CD8-positive, alpha-beta memory T cell (primary cell): ENCODE measurements at regions not wholly inside any gene's neighbourhood (a gene's known extent, or its start where the extent isn't known, plus 50 kb on each side); places are given as distances from the start of the nearest gene placed in this dataset.

Experiments
- CTCF ChIA-PET: fragments of 350-600 bp; sonication (Branson Sonifier 250); formaldehyde crosslinking; loops from one replicate; lab custom pipeline; 2021; ENCODE audit warnings: antibody characterized with exemption; lab: Charles Lee
- POLR2A ChIA-PET: fragments of 350-600 bp; sonication (Branson Sonifier 250); formaldehyde crosslinking; loops from one replicate; lab custom pipeline; 2021; ENCODE audit warnings: antibody characterized with exemption; lab: Charles Lee
- DNase-seq, 5 donors: peaks; one replicate each; pipeline versions ENCODE4 v3.0.0 to v3.0.0-alpha.2; 2020 to 2022; ENCODE audit warnings: mixed read lengths in 1 of 5
- H3K27ac ChIP-seq: one replicate; pipeline ENCODE4 v1.7.0; 2013; ENCODE audit warnings: low read depth, mild to moderate bottlenecking, low read length, moderate library complexity
- H3K27me3 ChIP-seq: 2 replicates; pipeline ENCODE4 v1.7.0; 2013; ENCODE audit warnings: low read length, mild to moderate bottlenecking; ENCODE audit not compliant: insufficient read depth, poor library complexity, severe bottlenecking
- H3K36me3 ChIP-seq: 2 replicates; pipeline ENCODE4 v1.7.0; 2013; ENCODE audit warnings: mild to moderate bottlenecking, low read length, moderate library complexity; ENCODE audit not compliant: insufficient read depth
- H3K4me1 ChIP-seq: 2 replicates; pipeline ENCODE4 v1.7.0; 2013; ENCODE audit warnings: mild to moderate bottlenecking, low read length, moderate library complexity; ENCODE audit not compliant: insufficient read depth
- H3K4me3 ChIP-seq: 2 replicates; pipeline ENCODE4 v1.7.0; 2013; ENCODE audit warnings: mild to moderate bottlenecking, low read length
- H3K9me3 ChIP-seq: 2 replicates; pipeline ENCODE4 v1.7.0; 2013; ENCODE audit warnings: mild to moderate bottlenecking, low read length
- H3K27ac Mint-ChIP-seq, 8 donors: one replicate each; pipeline ENCODE4 v1.8.0; 2020 to 2021; ENCODE audit warnings: mixed read lengths in 8 of 8, mild to moderate bottlenecking in 6 of 8, inconsistent platforms in 3 of 8, moderate library complexity in 3 of 8
- H3K27me3 Mint-ChIP-seq, 2 donors: one replicate each; pipeline ENCODE4 v1.8.0; 2020 to 2021; ENCODE audit warnings: mixed read lengths in 2 of 2, mild to moderate bottlenecking in 1 of 2, moderate library complexity in 1 of 2
- H3K36me3 Mint-ChIP-seq, 3 donors: one replicate each; pipeline ENCODE4 v1.8.0; 2020 to 2021; ENCODE audit warnings: mixed read lengths in 3 of 3, inconsistent platforms in 1 of 3, mild to moderate bottlenecking in 1 of 3
- H3K4me1 Mint-ChIP-seq, 3 donors: one replicate each; pipeline ENCODE4 v1.8.0; 2020 to 2021; ENCODE audit warnings: mixed read lengths in 3 of 3, inconsistent platforms in 1 of 3, mild to moderate bottlenecking in 1 of 3
- H3K4me3 Mint-ChIP-seq, 7 donors: one replicate each; pipeline ENCODE4 v1.8.0; 2020 to 2021; ENCODE audit warnings: mixed read lengths in 7 of 7, mild to moderate bottlenecking in 6 of 7, moderate library complexity in 4 of 7, inconsistent platforms in 2 of 7
- H3K9me3 Mint-ChIP-seq, 5 donors: one replicate each; pipeline ENCODE4 v1.8.0; 2020 to 2022; ENCODE audit warnings: mixed read lengths in 5 of 5, mild to moderate bottlenecking in 3 of 5, moderate library complexity in 2 of 5, inconsistent platforms in 1 of 5

DNA sequence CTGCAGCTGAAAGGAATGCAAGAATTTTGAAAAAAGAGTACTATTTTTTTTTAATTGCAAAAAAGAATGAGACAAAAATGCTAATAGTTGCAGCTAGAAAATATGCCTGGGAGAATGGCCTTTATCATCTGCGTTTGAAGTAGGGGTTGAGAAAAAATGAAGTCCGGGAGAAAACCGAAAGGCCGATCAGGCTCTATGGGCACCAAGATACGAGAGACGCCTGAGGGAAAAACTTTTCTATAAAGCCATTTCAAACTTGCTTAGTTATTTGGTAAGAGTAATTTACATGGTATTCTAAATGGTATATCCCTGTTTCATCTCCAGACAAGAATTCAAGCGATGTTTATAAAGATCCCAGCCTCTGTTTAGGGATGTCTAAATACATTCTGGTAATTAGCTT, 99.3 kb upstream of the EFNA5 start:
- Mint-ChIP-seq H3K36me3 (no peaks in the 10 kb centered on the region), H3K27ac (no peak overlapping the region), H3K9me3 (no peaks in the 10 kb centered on the region), H3K4me1 (no peaks in the 10 kb centered on the region), H3K4me3 (no peak overlapping the region), H3K27me3 (peaks cover 9 to 22% of the 10 kb centered on the region in 2 donors)
- H3K36me3 ChIP-seq = no peaks in the 10 kb centered on the region
- H3K4me1 ChIP-seq = no peaks in the 10 kb centered on the region
- H3K27ac ChIP-seq = no peak overlapping the region
- ChIA-PET POLR2A (no interaction called here), CTCF (no interaction called here)
- H3K4me3 ChIP-seq = no peak overlapping the region
- H3K9me3 ChIP-seq = no peaks in the 10 kb centered on the region
- no peaks in the 10 kb centered on the region for H3K27me3 ChIP-seq
- no peak for DNase-seq

- CTCF ChIA-PET = no interaction called here
Measured at GRCh38 chr5:107769519-107769918, 98.8 kb upstream of the EFNA5 start.

DNA sequence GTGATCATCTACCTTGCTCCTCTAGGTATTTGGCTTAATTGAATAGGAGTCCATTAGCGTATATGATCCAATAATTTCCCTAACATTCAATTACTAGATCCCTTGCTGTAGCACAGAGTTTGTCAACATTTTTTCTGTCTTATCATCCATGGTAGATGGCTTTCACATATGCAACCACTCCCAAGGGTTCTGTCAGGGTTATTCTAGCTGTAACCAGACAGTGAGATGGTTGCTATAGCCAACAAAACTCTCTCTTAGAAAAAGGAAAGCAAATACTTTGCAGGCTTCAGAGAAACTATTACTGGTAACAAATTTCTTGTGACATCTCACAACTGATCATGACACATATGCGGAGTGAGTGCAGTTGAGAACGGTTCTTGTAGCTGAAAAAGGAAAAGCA, 96.2 kb upstream of the EFNA5 start:
- no peaks in the 10 kb centered on the region for H3K27me3 ChIP-seq
- Mint-ChIP-seq H3K27ac (no peak overlapping the region), H3K27me3 (peaks cover 9 to 13% of the 10 kb centered on the region in 2 donors), H3K4me1 (no peaks in the 10 kb centered on the region), H3K4me3 (no peak overlapping the region), H3K9me3 (no peaks in the 10 kb centered on the region), H3K36me3 (no peaks in the 10 kb centered on the region)
- CTCF ChIA-PET = no interaction called here
- H3K4me1 ChIP-seq = no peaks in the 10 kb centered on the region
- POLR2A ChIA-PET = no interaction called here
- no peak overlapping the region for H3K4me3 ChIP-seq
- no peak overlapping the region for H3K27ac ChIP-seq
- no peaks in the 10 kb centered on the region for H3K9me3 ChIP-seq
- H3K36me3 ChIP-seq = no peaks in the 10 kb centered on the region
- no peak for DNase-seq

More at GRCh38 chr5:107769519-107769918, 98.8 kb upstream of the EFNA5 start:
- Mint-ChIP-seq H3K4me3 (no peak overlapping the region), H3K36me3 (no peaks in the 10 kb centered on the region), H3K4me1 (no peaks in the 10 kb centered on the region), H3K27ac (no peak overlapping the region), H3K27me3 (peaks cover 9 to 22% of the 10 kb centered on the region in 2 donors), H3K9me3 (no peaks in the 10 kb centered on the region)
- H3K4me3 ChIP-seq = no peak overlapping the region
- DNase-seq = no peak
- POLR2A ChIA-PET = no interaction called here
- no peaks in the 10 kb centered on the region for H3K27me3 ChIP-seq
- H3K36me3 ChIP-seq = no peaks in the 10 kb centered on the region
- H3K4me1 ChIP-seq = no peaks in the 10 kb centered on the region
- no peaks in the 10 kb centered on the region for H3K9me3 ChIP-seq
- H3K27ac ChIP-seq = no peak overlapping the region

DNA sequence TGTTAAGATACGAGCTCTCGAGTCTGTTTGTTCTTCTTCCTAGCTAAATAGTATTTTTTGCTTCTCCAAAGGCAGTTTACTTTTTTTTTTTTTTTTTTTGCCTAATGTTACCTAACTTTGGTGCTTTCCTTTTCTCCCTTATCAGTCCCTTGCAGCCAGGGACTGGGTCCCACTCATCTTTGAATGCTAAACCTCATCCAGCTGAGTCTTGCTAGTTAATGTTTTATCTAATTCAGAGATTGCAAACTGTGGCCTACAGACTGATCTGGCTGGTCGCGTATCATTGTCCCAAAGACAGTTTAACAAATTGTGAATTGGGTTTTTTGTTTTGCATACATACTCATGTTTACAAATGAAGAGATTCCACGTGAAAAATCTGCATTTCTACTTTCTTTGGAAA, 95.7 kb upstream of the EFNA5 start:
- H3K4me3 Mint-ChIP-seq = no peak overlapping the region
- no peak for DNase-seq
- ChIA-PET CTCF (interaction anchor here (0.7 kb wide), 1 partner anchor 126 kb away, joined by 3 read pairs; no protein-coding TSS in a partner anchor), POLR2A (no interaction called here)
- H3K4me3 ChIP-seq = no peak overlapping the region
- no peak overlapping the region for H3K27ac ChIP-seq
- no peak overlapping the region for H3K27ac Mint-ChIP-seq
- no peaks in the 10 kb centered on the region for H3K9me3 Mint-ChIP-seq
- no peaks in the 10 kb centered on the region for H3K36me3 Mint-ChIP-seq
- H3K36me3 ChIP-seq = no peaks in the 10 kb centered on the region
- no peaks in the 10 kb centered on the region for H3K9me3 ChIP-seq
- no peaks in the 10 kb centered on the region for H3K4me1 Mint-ChIP-seq
- H3K27me3 Mint-ChIP-seq = peaks cover 9 to 11% of the 10 kb centered on the region in 2 donors
- H3K4me1 ChIP-seq = no peaks in the 10 kb centered on the region
- no peaks in the 10 kb centered on the region for H3K27me3 ChIP-seq

DNA sequence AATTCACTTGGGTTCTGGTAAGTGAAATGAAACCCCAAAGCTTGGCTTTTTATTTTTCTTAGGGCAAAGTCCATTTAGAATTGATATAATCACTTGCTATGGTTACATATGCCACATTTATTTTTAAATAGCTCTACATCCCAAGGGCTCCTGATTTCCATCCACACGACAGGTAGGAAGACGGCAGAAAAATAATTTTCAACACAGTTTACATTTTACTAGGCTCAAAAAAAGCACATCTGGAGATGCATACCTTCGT, 95.0 kb upstream of the EFNA5 start:
- Mint-ChIP-seq H3K9me3 (no peaks in the 10 kb centered on the region), H3K27ac (no peak overlapping the region), H3K4me1 (no peaks in the 10 kb centered on the region), H3K36me3 (no peaks in the 10 kb centered on the region), H3K27me3 (peaks cover 8 to 10% of the 10 kb centered on the region in 2 donors), H3K4me3 (no peak overlapping the region)
- no peak for DNase-seq
- ChIA-PET CTCF (interaction anchor here (0.7 kb wide), 1 partner anchor 125 kb away, joined by 3 read pairs; no protein-coding TSS in a partner anchor), POLR2A (no interaction called here)
- H3K9me3 ChIP-seq = no peaks in the 10 kb centered on the region
- H3K4me3 ChIP-seq = no peak overlapping the region
- H3K4me1 ChIP-seq = no peaks in the 10 kb centered on the region
- no peak overlapping the region for H3K27ac ChIP-seq
- no peaks in the 10 kb centered on the region for H3K27me3 ChIP-seq
- H3K36me3 ChIP-seq = no peaks in the 10 kb centered on the region

DNA sequence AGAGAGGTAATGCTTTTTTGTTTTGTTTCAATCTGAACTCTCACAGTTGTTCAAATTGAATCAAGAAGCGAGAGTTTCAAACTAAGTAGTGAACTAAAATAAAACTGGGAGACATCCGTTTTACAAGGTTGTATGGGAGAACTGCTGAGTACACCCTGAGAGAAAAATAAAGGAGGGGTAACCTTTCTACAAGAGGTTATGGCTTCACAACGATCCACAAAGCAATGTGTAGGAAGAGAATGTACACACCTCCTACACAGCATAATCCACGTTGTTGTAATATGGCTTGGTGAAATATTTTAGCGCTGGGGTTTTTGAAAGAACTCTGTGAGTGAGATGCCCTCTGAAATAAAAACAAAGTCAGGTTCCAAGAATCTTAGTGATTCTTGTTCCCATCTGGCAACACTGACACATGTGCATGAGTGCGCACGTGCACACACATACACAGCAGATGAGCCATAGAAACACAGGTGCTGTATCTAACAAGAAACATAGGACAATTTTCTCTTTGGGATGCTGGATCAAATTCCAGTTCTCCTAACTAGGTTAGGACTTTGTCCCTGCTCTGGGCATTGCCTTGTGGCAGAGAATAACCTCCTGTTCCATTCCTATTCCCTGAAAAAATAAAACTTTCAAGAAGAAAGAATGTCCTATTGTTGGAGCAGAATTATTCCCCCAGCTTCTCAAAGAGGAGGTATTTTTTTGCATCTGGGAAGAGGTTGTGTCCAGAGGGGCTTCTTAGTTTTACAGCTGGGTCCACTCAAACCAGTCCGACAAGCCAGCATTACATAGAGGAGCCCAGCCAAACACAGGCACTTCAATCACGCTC, 94.5 kb upstream of the EFNA5 start:
- no peak for DNase-seq
- no peaks in the 10 kb centered on the region for H3K4me1 Mint-ChIP-seq
- ChIA-PET CTCF (no interaction called here), POLR2A (no interaction called here)
- H3K36me3 ChIP-seq = no peaks in the 10 kb centered on the region
- no peaks in the 10 kb centered on the region for H3K9me3 ChIP-seq
- no peaks in the 10 kb centered on the region for H3K36me3 Mint-ChIP-seq
- no peak overlapping the region for H3K27ac Mint-ChIP-seq
- no peak overlapping the region for H3K4me3 ChIP-seq
- H3K9me3 Mint-ChIP-seq = no peaks in the 10 kb centered on the region
- H3K27me3 Mint-ChIP-seq = peaks cover 5 to 7% of the 10 kb centered on the region in 2 donors
- H3K4me3 Mint-ChIP-seq = no peak overlapping the region
- H3K4me1 ChIP-seq = no peaks in the 10 kb centered on the region
- H3K27me3 ChIP-seq = no peaks in the 10 kb centered on the region
- H3K27ac ChIP-seq = no peak overlapping the region

DNA sequence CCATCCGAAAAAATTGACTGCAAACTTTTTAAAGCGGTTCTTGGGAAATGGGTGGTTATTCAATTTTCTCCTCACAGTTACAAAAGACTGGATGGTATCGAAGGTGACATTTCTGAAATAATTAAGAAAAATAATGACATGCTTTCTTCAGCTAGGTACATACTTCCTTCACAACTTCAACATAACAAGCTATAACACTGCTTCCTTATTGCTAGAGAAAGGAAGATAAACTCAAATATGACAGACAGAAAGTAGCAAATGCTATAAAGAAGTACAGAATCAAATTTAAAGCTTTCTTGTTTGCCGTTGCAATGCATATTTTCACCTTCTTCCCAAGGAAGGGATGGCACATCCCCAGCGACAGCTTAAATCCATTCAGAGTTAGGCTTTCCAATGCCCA, 93.5 kb upstream of the EFNA5 start:
- H3K27me3 ChIP-seq = no peaks in the 10 kb centered on the region
- POLR2A ChIA-PET = no interaction called here
- H3K9me3 ChIP-seq = no peaks in the 10 kb centered on the region
- Mint-ChIP-seq H3K4me1 (no peaks in the 10 kb centered on the region), H3K27ac (no peak overlapping the region), H3K27me3 (peaks cover 0 to 3% of the 10 kb centered on the region in 2 donors), H3K9me3 (no peaks in the 10 kb centered on the region), H3K4me3 (no peak overlapping the region), H3K36me3 (no peaks in the 10 kb centered on the region)
- DNase-seq = no peak
- H3K4me1 ChIP-seq = no peaks in the 10 kb centered on the region
- no peaks in the 10 kb centered on the region for H3K36me3 ChIP-seq
- no peak overlapping the region for H3K27ac ChIP-seq
- CTCF ChIA-PET = no interaction called here
- H3K4me3 ChIP-seq = no peak overlapping the region

DNA sequence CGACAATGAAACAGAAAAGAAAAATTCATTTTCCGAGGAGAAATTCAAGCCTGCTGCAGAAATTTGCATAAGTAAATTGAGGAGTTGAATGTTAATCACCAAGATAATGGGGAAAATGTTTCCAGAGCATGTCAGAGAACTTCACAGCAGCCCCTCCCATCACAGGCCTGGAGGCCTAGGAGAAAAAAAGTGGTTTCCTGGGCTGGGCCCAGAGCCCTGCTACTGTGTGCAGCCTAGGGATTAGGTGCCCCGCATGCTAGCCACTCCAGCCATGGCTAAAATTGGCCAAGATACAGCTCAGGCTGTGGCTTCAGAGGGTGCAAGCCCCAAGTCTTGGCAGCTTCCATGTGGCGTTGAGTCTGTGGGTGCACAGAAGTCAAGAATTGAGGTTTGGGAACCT, 82.7 kb upstream of the EFNA5 start:
- DNase-seq = no peak
- no peak overlapping the region for H3K4me3 ChIP-seq
- H3K36me3 ChIP-seq = no peaks in the 10 kb centered on the region
- no peaks in the 10 kb centered on the region for H3K27me3 ChIP-seq
- no peaks in the 10 kb centered on the region for H3K4me1 ChIP-seq
- Mint-ChIP-seq H3K4me3 (no peak overlapping the region), H3K27ac (no peak overlapping the region), H3K4me1 (no peaks in the 10 kb centered on the region), H3K36me3 (no peaks in the 10 kb centered on the region), H3K27me3 (peaks cover 3 to 34% of the 10 kb centered on the region in 2 donors), H3K9me3 (no peaks in the 10 kb centered on the region)
- no peaks in the 10 kb centered on the region for H3K9me3 ChIP-seq
- H3K27ac ChIP-seq = no peak overlapping the region
- CTCF ChIA-PET = no interaction called here
- POLR2A ChIA-PET = no interaction called here
